ENCODE measurements at regions not wholly inside any gene's neighbourhood (a gene's known extent, or its start where the extent isn't known, plus 50 kb on each side); places are given as distances from the start of the nearest gene placed in this dataset.

DNA sequence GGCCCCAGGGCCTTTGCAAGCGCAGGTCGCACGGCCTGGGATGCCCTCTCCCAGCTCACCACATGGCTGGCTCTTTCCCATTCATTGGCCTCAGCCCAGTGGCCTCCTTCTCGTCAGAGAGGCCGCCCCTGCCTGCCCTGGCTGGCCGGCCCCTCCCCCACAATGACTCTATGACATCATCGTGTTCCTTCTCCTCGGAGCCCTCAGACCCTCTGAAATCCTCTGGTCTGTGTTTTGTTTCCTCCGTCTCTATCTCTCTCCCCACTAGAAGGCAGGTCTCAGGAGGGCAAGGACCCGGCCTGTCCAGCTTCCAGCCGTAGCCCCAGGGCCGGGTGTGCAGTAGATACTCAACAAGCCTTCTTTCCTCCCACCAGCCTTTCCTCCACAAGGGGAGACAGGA is 164.8 kb upstream of the FOXF1 start:
- no peak overlapping the region for H3K4me3 ChIP-seq (replicated peaks; ENCODE audit: low read depth, low read length)
- TF ChIP-seq, protein P1, sequence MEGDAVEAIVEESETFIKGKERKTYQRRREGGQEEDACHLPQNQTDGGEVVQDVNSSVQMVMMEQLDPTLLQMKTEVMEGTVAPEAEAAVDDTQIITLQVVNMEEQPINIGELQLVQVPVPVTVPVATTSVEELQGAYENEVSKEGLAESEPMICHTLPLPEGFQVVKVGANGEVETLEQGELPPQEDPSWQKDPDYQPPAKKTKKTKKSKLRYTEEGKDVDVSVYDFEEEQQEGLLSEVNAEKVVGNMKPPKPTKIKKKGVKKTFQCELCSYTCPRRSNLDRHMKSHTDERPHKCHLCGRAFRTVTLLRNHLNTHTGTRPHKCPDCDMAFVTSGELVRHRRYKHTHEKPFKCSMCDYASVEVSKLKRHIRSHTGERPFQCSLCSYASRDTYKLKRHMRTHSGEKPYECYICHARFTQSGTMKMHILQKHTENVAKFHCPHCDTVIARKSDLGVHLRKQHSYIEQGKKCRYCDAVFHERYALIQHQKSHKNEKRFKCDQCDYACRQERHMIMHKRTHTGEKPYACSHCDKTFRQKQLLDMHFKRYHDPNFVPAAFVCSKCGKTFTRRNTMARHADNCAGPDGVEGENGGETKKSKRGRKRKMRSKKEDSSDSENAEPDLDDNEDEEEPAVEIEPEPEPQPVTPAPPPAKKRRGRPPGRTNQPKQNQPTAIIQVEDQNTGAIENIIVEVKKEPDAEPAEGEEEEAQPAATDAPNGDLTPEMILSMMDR (IDR thresholded peaks at IDR 0.05; ENCODE audit: low read depth, low read length, missing control alignments): no peak
- DNase-seq (ENCODE audit: extremely low read depth, low read depth): no peak

DNA sequence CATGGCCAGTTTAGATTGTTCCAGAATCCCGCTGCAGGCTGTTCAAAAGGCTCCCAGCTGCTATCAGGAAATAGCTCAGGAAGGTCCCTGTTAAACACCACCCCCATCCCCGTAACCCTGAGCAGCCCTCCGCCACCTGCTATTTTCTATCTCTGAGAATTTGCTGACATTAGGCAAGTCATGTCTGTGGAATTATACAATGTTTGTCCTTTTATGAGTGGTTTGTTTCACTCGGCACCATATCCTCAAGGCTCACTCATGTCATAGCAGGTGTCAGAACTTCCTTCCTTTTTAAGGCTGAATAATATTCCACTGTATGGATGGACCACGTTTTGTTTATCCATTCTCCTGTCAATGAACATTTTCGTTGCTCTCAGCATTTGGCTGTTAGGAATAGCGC is 164.3 kb upstream of the FOXF1 start:
- TF ChIP-seq, protein P1 (IDR thresholded peaks at IDR 0.05; ENCODE audit: low read depth, low read length, missing control alignments): no peak
- no peak overlapping the region for H3K4me3 ChIP-seq (replicated peaks; ENCODE audit: low read depth, low read length)
- DNase-seq (ENCODE audit: extremely low read depth, low read depth): no peak

DNA sequence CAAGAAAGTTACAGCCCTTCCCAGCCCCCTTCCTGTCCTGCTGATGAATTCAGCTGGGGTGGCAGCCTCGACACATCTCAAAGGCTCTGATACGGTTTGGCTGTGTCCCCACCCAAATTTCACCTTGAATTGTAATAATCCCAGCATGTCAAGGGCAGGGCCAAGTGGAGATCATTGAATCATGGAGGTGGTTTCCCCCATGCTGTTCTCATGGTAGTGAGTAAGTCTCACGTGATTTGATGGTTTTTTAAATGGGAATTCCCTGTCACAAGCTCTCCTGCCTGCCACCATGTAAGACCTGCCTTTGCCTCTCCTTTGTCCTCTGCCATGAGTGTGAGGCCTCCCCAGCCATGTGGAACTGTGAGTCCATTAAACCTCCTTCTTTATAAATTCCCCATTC is 163.2 kb upstream of the FOXF1 start:
- TF ChIP-seq, protein P1 (IDR thresholded peaks at IDR 0.05; ENCODE audit: low read depth, low read length, missing control alignments): no peak
- H3K4me3 ChIP-seq (replicated peaks; ENCODE audit: low read depth, low read length): no peak overlapping the region
- DNase-seq (ENCODE audit: extremely low read depth, low read depth): no peak

DNA sequence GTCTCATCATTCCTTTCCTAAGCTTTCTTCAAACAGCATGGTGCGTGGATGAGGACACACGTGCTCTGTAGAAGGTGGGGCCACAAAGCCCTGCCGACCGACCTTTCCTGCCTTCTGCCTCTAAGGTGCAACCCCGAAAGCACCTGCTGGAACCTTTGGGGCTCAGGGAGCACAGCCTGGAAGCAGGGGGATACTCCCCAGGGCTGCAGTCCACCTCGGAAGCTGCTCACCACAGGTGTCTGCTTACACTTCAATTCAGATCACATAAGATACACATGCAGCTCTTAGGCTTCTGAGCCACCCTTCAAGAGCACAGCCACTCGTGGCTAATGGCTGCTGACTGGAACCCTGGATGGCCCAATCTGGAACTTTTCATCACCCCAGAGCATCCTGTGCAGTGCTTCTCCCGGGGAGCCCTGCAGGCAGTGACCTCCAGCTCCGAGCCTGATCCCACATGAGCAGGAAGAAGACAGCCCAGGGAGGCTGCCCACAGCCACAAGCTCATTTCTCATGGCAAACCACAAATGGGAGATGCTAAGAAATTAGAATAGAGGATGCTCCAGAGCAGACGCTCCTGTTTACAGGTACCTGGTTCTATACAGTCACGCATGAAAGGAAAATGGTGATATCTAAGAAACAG is 162.3 kb upstream of the FOXF1 start:
- H3K4me3 ChIP-seq (replicated peaks; ENCODE audit: low read depth, low read length): no peak overlapping the region
- TF ChIP-seq, protein P1 (IDR thresholded peaks at IDR 0.05; ENCODE audit: low read depth, low read length, missing control alignments): no peak
- DNase-seq (ENCODE audit: extremely low read depth, low read depth): no peak

DNA sequence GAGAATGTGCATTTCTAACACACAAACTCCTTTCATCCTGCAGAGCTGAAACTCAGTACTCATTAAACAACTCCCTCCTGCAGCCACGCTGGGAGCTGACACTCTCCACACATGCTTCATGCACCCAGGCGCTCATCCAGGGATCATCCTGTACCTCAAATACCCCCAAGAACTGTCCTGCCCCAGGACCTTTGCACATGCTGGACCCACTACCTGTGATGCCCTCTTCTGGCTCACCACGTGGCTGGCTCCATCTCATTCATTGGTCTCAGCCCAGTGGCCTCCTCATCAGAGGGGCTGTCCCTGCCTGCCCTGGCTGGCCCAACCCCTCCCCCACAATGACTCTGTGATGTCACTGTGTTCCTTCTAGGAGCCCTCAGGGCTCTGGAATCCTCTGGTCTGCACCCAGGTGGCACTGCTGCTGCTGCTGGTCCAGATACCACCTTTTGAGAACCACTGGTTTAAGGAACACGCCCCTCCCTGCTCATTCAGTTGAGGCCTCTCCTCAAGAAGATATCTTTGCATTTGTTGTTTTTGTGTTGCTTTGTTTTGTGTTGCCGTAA is 160.9 kb upstream of the FOXF1 start:
- TF ChIP-seq, protein P1 (IDR thresholded peaks at IDR 0.05; ENCODE audit: low read depth, low read length, missing control alignments): no peak
- DNase-seq (ENCODE audit: extremely low read depth, low read depth): no peak
- no peak overlapping the region for H3K4me3 ChIP-seq (replicated peaks; ENCODE audit: low read depth, low read length)

DNA sequence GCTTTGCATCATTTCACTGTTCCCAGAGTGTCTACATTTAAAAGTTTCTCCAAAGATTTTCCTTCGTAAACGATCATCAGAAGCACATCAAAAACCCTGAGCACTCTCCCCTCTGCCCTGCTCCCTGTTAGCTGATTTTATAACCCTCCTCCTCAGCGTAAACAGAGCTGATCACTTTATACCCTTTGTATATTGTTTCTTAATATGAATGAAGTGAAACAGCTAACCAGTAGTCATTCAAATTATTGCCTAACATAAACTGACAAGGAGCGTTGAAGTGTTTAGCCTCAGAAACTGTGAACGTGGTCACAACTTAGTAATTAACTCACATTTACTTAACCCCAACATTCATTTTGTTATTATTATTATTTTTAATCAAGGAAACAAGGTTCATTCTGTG is 160.0 kb upstream of the FOXF1 start:
- no peak overlapping the region for H3K4me3 ChIP-seq (replicated peaks; ENCODE audit: low read depth, low read length)
- TF ChIP-seq, protein P1 (IDR thresholded peaks at IDR 0.05; ENCODE audit: low read depth, low read length, missing control alignments): no peak
- no peak for DNase-seq (ENCODE audit: extremely low read depth, low read depth)
